GM19240 (cell line): ENCODE measurements at regions not wholly inside any gene's neighbourhood (a gene's known extent, or its start where the extent isn't known, plus 50 kb on each side); places are given as distances from the start of the nearest gene placed in this dataset.
"Not testable (repeated sequence)": the region's sequence is repeated elsewhere in the genome, so short reads cannot be mapped to it uniquely, and the experiment has no call there.

Experiments used
- DNase-seq: peaks from one replicate; pipeline ENCODE4 v3.0.0; 2011; ENCODE audit warnings: low spot score; ENCODE audit not compliant: insufficient read length

DNA sequence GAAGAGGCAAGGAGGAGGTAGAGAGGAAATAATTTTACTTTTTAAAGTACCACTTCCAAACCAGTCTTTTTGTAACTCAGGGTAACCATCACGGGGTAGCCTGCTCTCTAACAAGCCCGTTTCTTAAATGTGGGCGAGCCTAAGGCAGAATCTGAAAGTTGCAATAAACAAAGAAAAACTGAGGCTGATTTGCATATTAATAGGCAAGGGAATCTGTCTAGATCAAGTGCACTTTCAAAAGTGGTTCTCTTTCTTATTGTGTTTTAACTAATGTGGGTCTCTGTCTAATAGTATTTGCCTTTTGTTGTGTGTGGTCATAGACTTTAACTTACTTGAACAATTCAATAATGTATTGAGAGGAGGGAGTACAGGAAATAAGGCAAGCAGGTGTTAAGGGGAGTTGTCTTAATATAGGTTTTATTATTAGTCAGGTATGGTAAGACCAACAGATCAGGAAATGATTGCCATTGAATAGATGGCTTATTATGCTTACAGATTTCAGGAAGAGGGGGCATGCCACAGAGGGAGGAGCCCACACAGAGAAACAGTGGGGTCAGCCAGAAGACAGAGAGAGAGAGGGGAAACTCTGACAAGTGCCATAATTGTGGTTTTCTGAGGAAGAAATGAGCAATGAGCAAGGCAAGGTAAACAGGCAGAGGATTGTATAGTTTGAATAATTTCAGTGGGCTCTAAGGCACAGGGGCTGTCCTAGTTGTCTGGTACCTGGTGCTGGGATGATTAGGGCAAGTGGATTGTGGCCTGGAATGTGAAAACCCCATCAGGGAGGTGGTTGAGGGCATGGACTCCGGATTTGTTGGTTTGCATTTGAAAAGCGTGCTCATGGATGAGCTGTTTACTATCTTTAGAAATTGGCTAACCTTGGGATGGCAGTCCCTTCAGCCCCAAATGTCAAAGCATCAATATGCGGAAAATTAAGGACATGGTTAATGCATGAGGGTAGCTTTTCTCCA, 237.2 kb downstream of the TOX3 start:
- DNase-seq, result no peak

- DNase-seq, result no peak
These were observed 238.9 kb downstream of the TOX3 start for GRCh38 chr16:52308051-52308450.

DNA sequence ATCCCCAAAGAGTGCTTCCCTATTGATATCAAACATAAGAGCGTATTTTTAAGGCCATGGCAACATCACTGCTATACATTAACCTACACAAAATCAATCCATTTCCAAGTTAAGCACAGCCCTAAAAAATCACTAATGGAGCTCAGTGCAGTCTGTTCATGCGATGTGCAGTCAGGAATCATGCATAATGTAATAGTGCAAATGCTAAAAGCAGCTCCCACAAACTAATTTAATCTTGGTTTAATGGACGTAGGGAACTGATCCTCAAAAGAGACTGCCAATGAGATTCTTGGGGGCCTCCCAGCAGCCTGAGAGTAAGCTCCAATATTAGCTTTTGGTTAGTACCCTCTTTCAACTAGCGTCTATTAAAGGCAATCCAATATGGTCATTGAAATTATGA, 245.9 kb downstream of the TOX3 start:
- DNase-seq, result no peak

GRCh38 chr16:52298769-52299168, 248.2 kb downstream of the TOX3 start:
- no peak for DNase-seq

GRCh38 chr16:52296706-52297315, 250.1 kb downstream of the TOX3 start:
- not testable (repeated sequence) for DNase-seq

DNA sequence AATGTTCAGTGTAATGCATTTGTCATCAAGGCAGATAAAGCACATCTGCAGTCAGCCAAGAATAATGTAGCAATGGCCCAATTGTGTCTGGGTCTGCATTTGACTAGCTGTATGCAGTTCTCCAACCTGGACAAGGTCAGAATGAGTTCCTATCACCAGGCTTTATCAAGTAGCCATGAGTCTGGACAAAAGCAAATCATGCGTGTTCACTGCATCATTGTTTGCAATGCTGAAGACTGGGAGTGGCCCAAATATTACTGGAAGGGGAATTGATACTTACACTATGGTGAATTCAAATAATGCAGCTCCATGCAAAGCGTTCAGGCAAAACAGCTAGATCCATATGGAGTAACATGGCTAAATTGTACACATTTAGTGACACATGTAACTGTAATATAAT, 250.9 kb downstream of the TOX3 start:
- no peak for DNase-seq

- no peak for DNase-seq
These were observed 252.3 kb downstream of the TOX3 start for GRCh38 chr16:52294660-52295059.

DNA sequence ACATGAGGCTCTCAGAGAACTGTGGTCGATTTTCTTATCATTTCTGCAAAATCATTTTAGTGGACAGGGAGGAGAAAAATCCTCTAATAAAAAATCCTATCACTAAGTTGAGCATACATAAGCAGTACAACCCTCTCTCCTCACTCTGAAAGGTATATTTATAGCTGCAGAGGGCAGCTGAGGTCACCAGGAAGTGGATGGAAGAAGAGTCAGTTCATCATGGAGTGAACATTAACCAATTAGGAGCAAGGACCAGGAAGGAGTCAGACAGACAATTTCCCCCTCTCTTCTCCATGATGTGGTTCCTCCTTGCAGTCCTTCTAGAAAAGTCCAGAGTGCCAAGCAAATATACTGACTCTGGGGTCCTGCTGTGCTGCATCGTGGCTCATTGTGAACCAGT, 253.7 kb downstream of the TOX3 start:
- no peak for DNase-seq

- no peak for DNase-seq
These were observed 263.2 kb downstream of the TOX3 start for GRCh38 chr16:52283584-52284375.

GRCh38 chr16:52283018-52283417, 263.9 kb downstream of the TOX3 start:
- DNase-seq, result no peak

- no peak for DNase-seq
These were observed 266.9 kb downstream of the TOX3 start for GRCh38 chr16:52280086-52280485.

DNA sequence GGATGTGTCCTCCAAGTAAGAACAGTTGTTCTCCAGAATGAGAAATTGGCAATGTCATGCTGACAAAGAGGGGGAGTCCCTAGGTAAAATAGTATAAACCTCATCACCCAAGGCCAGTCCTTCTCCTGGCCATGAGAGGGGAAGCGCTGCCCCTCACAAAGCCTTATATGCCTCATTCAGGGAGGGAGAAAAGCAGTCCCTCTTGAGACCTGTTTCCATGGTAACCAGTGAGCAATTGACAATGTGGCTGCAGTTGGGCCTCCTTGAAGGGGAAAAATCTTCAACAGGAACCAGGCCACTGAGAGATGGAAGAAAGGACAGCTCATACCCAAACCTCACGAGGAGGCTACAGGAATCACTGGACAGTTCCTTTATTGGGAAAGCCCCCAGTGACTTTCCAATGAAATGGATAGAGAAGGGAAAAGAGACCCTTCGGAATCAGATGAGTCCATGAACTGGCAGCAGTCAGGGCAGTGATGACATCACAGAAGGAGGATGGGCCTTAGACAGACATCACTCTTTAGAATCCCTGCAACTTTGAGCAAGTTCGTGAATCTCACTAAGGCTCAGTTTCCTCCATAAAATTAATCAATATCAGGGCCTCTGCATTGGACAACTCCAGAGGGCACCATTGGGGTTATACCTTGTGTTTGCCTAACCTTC, 275.7 kb downstream of the TOX3 start:
- DNase-seq, result no peak

- no peak for DNase-seq
These were observed 281.5 kb downstream of the TOX3 start for GRCh38 chr16:52265446-52265861.

DNA sequence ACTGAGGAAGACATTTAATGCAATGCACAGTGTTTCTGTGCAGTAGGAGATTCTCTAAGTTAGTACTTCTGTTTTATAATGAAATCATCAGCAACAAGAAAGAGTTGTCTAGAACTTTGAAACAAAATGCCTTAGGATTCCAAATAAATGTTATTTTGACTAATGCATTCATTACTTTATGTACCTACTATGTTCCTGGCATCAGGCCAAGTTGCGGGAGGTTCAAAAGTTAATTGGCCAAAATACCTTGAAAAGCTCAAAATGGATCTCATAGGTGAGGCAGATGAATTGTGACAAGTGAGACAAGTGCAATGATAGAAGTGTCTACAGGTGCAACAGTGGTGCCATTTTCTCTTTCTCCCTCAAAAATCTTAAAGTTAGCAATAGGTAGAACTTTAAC, 289.4 kb downstream of the TOX3 start:
- DNase-seq, result no peak

GRCh38 chr16:52256310-52257078, 290.4 kb downstream of the TOX3 start:
- DNase-seq, result no peak

DNA sequence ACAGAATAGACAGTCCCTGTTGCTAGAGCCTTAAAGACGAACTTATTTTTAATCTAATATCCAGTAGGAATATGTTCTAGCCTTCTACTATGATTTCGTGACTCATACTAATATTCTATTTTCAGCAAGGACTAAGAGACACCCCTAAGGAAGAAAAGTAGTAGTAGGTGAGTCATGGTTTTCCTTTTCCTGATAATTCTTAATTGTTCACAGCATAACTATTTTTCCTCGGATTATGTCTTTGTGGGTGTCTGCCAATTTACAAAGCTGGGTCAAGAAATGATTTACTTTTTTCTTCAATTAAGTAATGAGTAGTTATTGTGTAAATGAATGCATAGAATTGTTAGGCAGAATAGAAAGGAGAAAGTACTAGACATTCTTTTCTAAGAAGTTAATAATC, 292.2 kb downstream of the TOX3 start:
- no peak for DNase-seq

- DNase-seq, result no peak
These were observed 294.3 kb downstream of the TOX3 start for GRCh38 chr16:52252680-52253079.

DNA sequence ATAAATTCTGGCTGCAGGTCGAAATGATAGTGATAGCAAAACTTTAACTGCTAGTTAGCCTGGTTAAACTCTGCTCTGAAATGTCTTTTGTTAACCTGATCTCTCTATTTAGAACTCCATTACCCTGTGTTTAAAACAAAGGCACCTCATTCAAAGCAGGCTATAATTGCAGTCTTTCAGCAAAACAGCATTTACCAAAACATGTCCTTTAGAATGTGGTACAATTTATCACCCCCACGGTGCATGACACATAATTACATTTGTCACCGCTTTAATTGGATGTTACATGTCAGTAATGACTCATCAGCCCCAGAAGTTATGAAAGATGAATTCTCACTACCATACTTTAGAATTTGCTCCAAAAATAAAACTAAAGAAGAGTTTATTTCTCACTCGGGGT, 295.4 kb downstream of the TOX3 start:
- no peak for DNase-seq

- DNase-seq, result no peak
These were observed 299.2 kb downstream of the TOX3 start for GRCh38 chr16:52247737-52248136.

DNA sequence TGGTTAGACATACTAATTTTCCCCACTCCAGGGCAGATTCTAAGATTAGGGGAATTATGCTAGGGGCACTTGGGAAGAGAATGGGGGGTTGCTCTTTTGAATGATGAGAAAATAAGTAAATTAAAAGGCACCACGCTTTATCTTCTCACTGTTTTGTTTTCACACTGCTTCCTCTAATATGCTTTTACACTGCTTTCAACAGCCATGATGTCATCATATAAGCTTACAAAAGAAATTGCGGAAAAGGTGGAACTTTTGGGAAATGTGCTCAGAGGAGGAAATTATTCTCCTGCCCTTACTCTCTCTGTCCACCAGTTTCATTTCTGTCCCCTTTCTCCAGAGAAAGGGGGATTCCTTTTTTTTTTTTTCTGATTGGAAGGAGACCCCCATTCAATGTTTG, 308.2 kb downstream of the TOX3 start:
- no peak for DNase-seq

DNA sequence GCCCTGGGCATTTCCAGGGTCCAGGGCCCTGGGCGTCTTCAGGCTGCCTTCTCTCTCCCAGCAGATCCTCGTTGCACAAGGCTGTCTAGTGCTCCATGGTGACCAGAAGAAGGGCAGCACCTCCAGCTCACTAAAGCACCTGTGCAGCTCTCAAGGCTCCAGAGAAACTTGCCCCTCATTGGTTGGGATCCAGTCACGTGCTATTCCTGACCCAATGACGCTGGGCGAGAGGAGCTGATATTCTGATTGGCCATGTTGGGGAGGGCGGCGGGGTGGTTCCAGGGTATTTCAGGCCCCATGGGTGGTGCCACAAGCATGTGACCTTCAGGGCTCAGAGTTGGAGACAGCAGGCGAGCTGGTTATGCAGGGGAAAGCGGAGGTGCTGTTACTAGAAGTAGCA, 309.1 kb downstream of the TOX3 start:
- DNase-seq, result no peak
